Fibroblast of skin of scalp (primary cell): ENCODE measurements at regions not wholly inside any gene's neighbourhood (a gene's known extent, or its start where the extent isn't known, plus 50 kb on each side); places are given as distances from the start of the nearest gene placed in this dataset.

Source experiments
- DNase-seq: peaks from one replicate; pipeline ENCODE4 v3.0.0-alpha.2; 2013

- DNase-seq = no peak
Measured at GRCh38 chr7:13322126-13322525, 634.7 kb downstream of the ARL4A start.

GRCh38 chr7:13327669-13328068, 640.2 kb downstream of the ARL4A start:
- DNase-seq = peak; percentile 20

- no peak for DNase-seq
Measured at GRCh38 chr7:13333371-13333770, 645.9 kb downstream of the ARL4A start.

- DNase-seq = peak; percentile 50
Measured at GRCh38 chr7:13336227-13336626, 648.8 kb downstream of the ARL4A start.

- no peak for DNase-seq
Measured at GRCh38 chr7:13352677-13353076, 636.8 kb downstream of the ETV1 start.

GRCh38 chr7:13359656-13360055, 629.8 kb downstream of the ETV1 start:
- DNase-seq = no peak

GRCh38 chr7:13386741-13387140, 602.7 kb downstream of the ETV1 start:
- no peak for DNase-seq

- DNase-seq = no peak
Measured at GRCh38 chr7:13407911-13408310, 581.6 kb downstream of the ETV1 start.

- no peak for DNase-seq
Measured at GRCh38 chr7:13411151-13411550, 578.3 kb downstream of the ETV1 start.

GRCh38 chr7:13411636-13412035, 577.8 kb downstream of the ETV1 start:
- no peak for DNase-seq

- DNase-seq = no peak
Measured at GRCh38 chr7:13414181-13414580, 575.3 kb downstream of the ETV1 start.

GRCh38 chr7:13414661-13415107, 574.8 kb downstream of the ETV1 start:
- no peak for DNase-seq

- no peak for DNase-seq
Measured at GRCh38 chr7:13416071-13416470, 573.4 kb downstream of the ETV1 start.

GRCh38 chr7:13416544-13416943, 572.9 kb downstream of the ETV1 start:
- DNase-seq = no peak

- DNase-seq = no peak
Measured at GRCh38 chr7:13420726-13421125, 568.7 kb downstream of the ETV1 start.

GRCh38 chr7:13421776-13422175, 567.7 kb downstream of the ETV1 start:
- no peak for DNase-seq

- no peak for DNase-seq
Measured at GRCh38 chr7:13433946-13434345, 555.5 kb downstream of the ETV1 start.

- no peak for DNase-seq
Measured at GRCh38 chr7:13442226-13442625, 547.2 kb downstream of the ETV1 start.

- DNase-seq = no peak
Measured at GRCh38 chr7:13447637-13448036, 541.8 kb downstream of the ETV1 start.

GRCh38 chr7:13448243-13448642, 541.2 kb downstream of the ETV1 start:
- DNase-seq = no peak

- no peak for DNase-seq
Measured at GRCh38 chr7:13449460-13449859, 540.0 kb downstream of the ETV1 start.

- no peak for DNase-seq
Measured at GRCh38 chr7:13454916-13455592, 534.4 kb downstream of the ETV1 start.

- DNase-seq = no peak
Measured at GRCh38 chr7:13457790-13458189, 531.7 kb downstream of the ETV1 start.

GRCh38 chr7:13466874-13467547, 522.5 kb downstream of the ETV1 start:
- no peak for DNase-seq
